HAP-1 (cell line): ENCODE measurements at regions not wholly inside any gene's neighbourhood (a gene's known extent, or its start where the extent isn't known, plus 50 kb on each side); places are given as distances from the start of the nearest gene placed in this dataset.

Experiments used
- DNase-seq, 2 experiments: peaks; one replicate each; pipeline ENCODE4 v3.0.0-alpha.2; 2016 to 2020; ENCODE audit warnings: low spot score in 2 of 2
- H3K27me3 ChIP-seq: fragments of 250-450 bp; sonication (Bioruptor Pico); 2 replicates; pipeline ENCODE4 v1.5.1; 2020; ENCODE audit warnings: low read depth, mild to moderate bottlenecking, moderate library complexity
- H3K36me3 ChIP-seq: fragments of 250-450 bp; sonication (Bioruptor Pico); replicated peaks from 2 replicates; pipeline ENCODE4 v1.5.1; 2020; ENCODE audit warnings: mild to moderate bottlenecking
- H3K4me1 ChIP-seq: fragments of 250-450 bp; sonication (Bioruptor Pico); 2 replicates; pipeline ENCODE4 v1.5.1; 2020; ENCODE audit warnings: mild to moderate bottlenecking
- H3K4me3 ChIP-seq: fragments of 250-450 bp; sonication (Bioruptor Pico); 2 replicates; pipeline ENCODE4 v1.5.1; 2020; ENCODE audit warnings: mild to moderate bottlenecking, moderate library complexity
- H3K9me3 ChIP-seq: fragments of 250-450 bp; sonication (Bioruptor Pico); 2 replicates; pipeline ENCODE4 v1.5.1; 2020; ENCODE audit warnings: mild to moderate bottlenecking, moderate library complexity
- in situ Hi-C: fragments of 300-500 bp; cut with MboI; formaldehyde crosslinking; loops from 3 replicates; pipeline ENCODE4 v1.14.3; 2020; ENCODE audit warnings: low sequenced_read_pairs, inconsistent platforms, mixed read lengths

- H3K9me3 ChIP-seq, result no peaks in the 10 kb centered on the region
- no peaks in the 10 kb centered on the region for H3K36me3 ChIP-seq
- no peak overlapping the region for H3K4me3 ChIP-seq
- in situ Hi-C loops, result no loop called here
- 0 out of 2 replicates have a peak, but pooled peaks cover 2% of the 10 kb centered on the region for H3K27me3 ChIP-seq
- H3K4me1 ChIP-seq, result no peaks in the 10 kb centered on the region
- DNase-seq, result peak; percentile 18 to 36
Observed at GRCh38 chr11:30128269-30128932, 102.4 kb upstream of the FSHB start.

- Histone ChIP-seq H3K4me1 (no peaks in the 10 kb centered on the region), H3K4me3 (no peak overlapping the region), H3K36me3 (no peaks in the 10 kb centered on the region), H3K9me3 (no peaks in the 10 kb centered on the region), H3K27me3 (0 out of 2 replicates have a peak, but pooled peaks cover 2% of the 10 kb centered on the region)
- in situ Hi-C loops, result no loop called here
- no peak for DNase-seq
Observed at GRCh38 chr11:30131535-30131934, 99.3 kb upstream of the FSHB start.

- H3K36me3 ChIP-seq, result no peaks in the 10 kb centered on the region
- no peaks in the 10 kb centered on the region for H3K9me3 ChIP-seq
- no peak overlapping the region for H3K4me3 ChIP-seq
- no peak for DNase-seq
- H3K4me1 ChIP-seq, result no peaks in the 10 kb centered on the region
- H3K27me3 ChIP-seq, result 0 out of 2 replicates have a peak, but pooled peaks cover 2% of the 10 kb centered on the region
- in situ Hi-C loops, result no loop called here
Observed at GRCh38 chr11:30133281-30133680, 97.5 kb upstream of the FSHB start.

- peak; percentile 20 for DNase-seq
- H3K36me3 ChIP-seq, result no peaks in the 10 kb centered on the region
- in situ Hi-C loops, result no loop called here
- no peaks in the 10 kb centered on the region for H3K9me3 ChIP-seq
- no peaks in the 10 kb centered on the region for H3K27me3 ChIP-seq
- no peaks in the 10 kb centered on the region for H3K4me1 ChIP-seq
- no peak overlapping the region for H3K4me3 ChIP-seq
Observed at GRCh38 chr11:30143098-30143705, 87.6 kb upstream of the FSHB start.

GRCh38 chr11:30147293-30147692, 83.5 kb upstream of the FSHB start:
- Histone ChIP-seq H3K9me3 (no peaks in the 10 kb centered on the region), H3K36me3 (no peaks in the 10 kb centered on the region), H3K4me1 (no peaks in the 10 kb centered on the region), H3K4me3 (no peak overlapping the region), H3K27me3 (no peaks in the 10 kb centered on the region)
- DNase-seq, result no peak
- in situ Hi-C loops, result no loop called here

- Histone ChIP-seq H3K4me1 (no peaks in the 10 kb centered on the region), H3K9me3 (no peaks in the 10 kb centered on the region), H3K36me3 (no peaks in the 10 kb centered on the region), H3K27me3 (no peaks in the 10 kb centered on the region), H3K4me3 (no peak overlapping the region)
- in situ Hi-C loops, result no loop called here
- no peak for DNase-seq
Observed at GRCh38 chr11:30149998-30150397, 80.8 kb upstream of the FSHB start.

GRCh38 chr11:30150425-30150824, 80.4 kb upstream of the FSHB start:
- H3K9me3 ChIP-seq, result no peaks in the 10 kb centered on the region
- H3K36me3 ChIP-seq, result no peaks in the 10 kb centered on the region
- H3K4me1 ChIP-seq, result no peaks in the 10 kb centered on the region
- in situ Hi-C loops, result no loop called here
- DNase-seq, result no peak
- H3K4me3 ChIP-seq, result no peak overlapping the region
- H3K27me3 ChIP-seq, result no peaks in the 10 kb centered on the region

- Histone ChIP-seq H3K4me1 (no peaks in the 10 kb centered on the region), H3K27me3 (no peaks in the 10 kb centered on the region), H3K9me3 (no peaks in the 10 kb centered on the region), H3K36me3 (no peaks in the 10 kb centered on the region), H3K4me3 (no peak overlapping the region)
- in situ Hi-C loops, result no loop called here
- DNase-seq, result no peak
Observed at GRCh38 chr11:30153008-30153407, 77.8 kb upstream of the FSHB start.

- in situ Hi-C loops, result no loop called here
- Histone ChIP-seq H3K36me3 (no peaks in the 10 kb centered on the region), H3K4me1 (no peaks in the 10 kb centered on the region), H3K27me3 (no peaks in the 10 kb centered on the region), H3K9me3 (no peaks in the 10 kb centered on the region), H3K4me3 (no peak overlapping the region)
- DNase-seq, result no peak
Observed at GRCh38 chr11:30155428-30155827, 75.4 kb upstream of the FSHB start.

- H3K36me3 ChIP-seq, result no peaks in the 10 kb centered on the region
- H3K27me3 ChIP-seq, result no peaks in the 10 kb centered on the region
- no peaks in the 10 kb centered on the region for H3K4me1 ChIP-seq
- in situ Hi-C loops, result no loop called here
- H3K4me3 ChIP-seq, result no peak overlapping the region
- no peaks in the 10 kb centered on the region for H3K9me3 ChIP-seq
- no peak for DNase-seq
Observed at GRCh38 chr11:30159546-30159945, 71.3 kb upstream of the FSHB start.

GRCh38 chr11:30165652-30166051, 65.2 kb upstream of the FSHB start:
- H3K9me3 ChIP-seq, result no peaks in the 10 kb centered on the region
- no peaks in the 10 kb centered on the region for H3K4me1 ChIP-seq
- H3K4me3 ChIP-seq, result no peak overlapping the region
- no peak for DNase-seq
- H3K36me3 ChIP-seq, result no peaks in the 10 kb centered on the region
- in situ Hi-C loops, result no loop called here
- H3K27me3 ChIP-seq, result peaks cover 1% of the 10 kb centered on the region; the same call in 1 of the 2 replicates

GRCh38 chr11:30171661-30172060, 59.2 kb upstream of the FSHB start:
- no peaks in the 10 kb centered on the region for H3K36me3 ChIP-seq
- H3K4me3 ChIP-seq, result no peak overlapping the region
- H3K4me1 ChIP-seq, result no peaks in the 10 kb centered on the region
- in situ Hi-C loops, result no loop called here
- H3K27me3 ChIP-seq, result peaks cover 6% of the 10 kb centered on the region; the same call in 1 of the 2 replicates
- no peak for DNase-seq
- no peaks in the 10 kb centered on the region for H3K9me3 ChIP-seq

GRCh38 chr11:30172158-30172557, 58.7 kb upstream of the FSHB start:
- peaks cover 6% of the 10 kb centered on the region; the same call in 1 of the 2 replicates for H3K27me3 ChIP-seq
- H3K4me3 ChIP-seq, result no peak overlapping the region
- DNase-seq, result no peak
- in situ Hi-C loops, result no loop called here
- H3K36me3 ChIP-seq, result no peaks in the 10 kb centered on the region
- H3K4me1 ChIP-seq, result no peaks in the 10 kb centered on the region
- no peaks in the 10 kb centered on the region for H3K9me3 ChIP-seq

GRCh38 chr11:30172883-30173311, 57.9 kb upstream of the FSHB start:
- Histone ChIP-seq H3K9me3 (no peaks in the 10 kb centered on the region), H3K36me3 (no peaks in the 10 kb centered on the region), H3K4me3 (no peak overlapping the region), H3K4me1 (no peaks in the 10 kb centered on the region), H3K27me3 (peaks cover 6% of the 10 kb centered on the region; the same call in 1 of the 2 replicates)
- peak; percentile 8 to 16 for DNase-seq
- in situ Hi-C loops, result no loop called here
